HepG2 (cell line): ENCODE measurements at regions not wholly inside any gene's neighbourhood (a gene's known extent, or its start where the extent isn't known, plus 50 kb on each side); places are given as distances from the start of the nearest gene placed in this dataset.
"Not testable (repeated sequence)": the region's sequence is repeated elsewhere in the genome, so short reads cannot be mapped to it uniquely, and the experiment has no call there.

Experiments
- ATAC-seq: fragments of 200-7000 bp; cut with Tn5 transposase; 3 replicates; pipeline ENCODE4 v1.9.1; 2020; ENCODE audit warnings: mild to moderate bottlenecking, moderate library complexity
- BruUV-seq: library from RNA; stranded (reverse); fragments of 400-500 nt; replicated peaks from 2 replicates; lab custom pipeline; 2021; lab: Mats Ljungman, UMichigan
- CTCF ChIA-PET: fragments of 300-600 bp; formaldehyde crosslinking; extraction: SDS; loops from one replicate; lab custom pipeline; 2021; ENCODE audit warnings: low total read pairs, inconsistent platforms, low intra/inter-chr PET ratio; lab: Yijun Ruan, JAX
- POLR2A ChIA-PET: fragments of 350-600 bp; sonication (Branson Sonifier 250); formaldehyde crosslinking; loops from one replicate; lab custom pipeline; 2020; ENCODE audit warnings: antibody characterized with exemption, inconsistent platforms; lab: Yijun Ruan, JAX
- DNase-seq: peaks from one replicate; pipeline ENCODE4 v3.0.0-alpha.2; 2015; ENCODE audit warnings: low spot score
- FAIRE-seq: peaks from 3 replicates; lab custom pipeline; 2011; peaks lifted over from hg19 to GRCh38; lab: Jason Lieb, UNC
- H2AFZ ChIP-seq: one replicate; pipeline ENCODE4 v1.6.1; 2011; ENCODE audit warnings: low read length, inconsistent platforms
- H3K27ac ChIP-seq: fragments of 300-600 bp; 3 replicates; pipeline ENCODE4 v1.8.0; 2011; ENCODE audit warnings: mixed run types, mild to moderate bottlenecking, mixed read lengths, low read length, inconsistent platforms; ENCODE audit not compliant: insufficient read depth; ENCODE audit errors: extremely low read length
- H3K27me3 ChIP-seq, 2 experiments: fragments of 200-600 bp in 1 of 2; 2 replicates in 1 of 2; 3 replicates in 1 of 2; pipeline versions ENCODE4 v1.6.0 to v1.8.0; 2011; ENCODE audit warnings: low read length in 2 of 2, mild to moderate bottlenecking in 2 of 2, moderate library complexity in 2 of 2, inconsistent platforms in 1 of 2; ENCODE audit not compliant: insufficient read depth in 2 of 2, control insufficient read depth in 1 of 2
- H3K36me3 ChIP-seq, 2 experiments: fragments of 200-600 bp in 1 of 2; replicated peaks in 1 of 2; 2 replicates in 1 of 2; 3 replicates in 1 of 2; pipeline versions ENCODE4 v1.5.1 to v1.8.0; 2011; ENCODE audit warnings: low read length in 2 of 2, inconsistent platforms in 1 of 2; ENCODE audit not compliant: insufficient read depth in 2 of 2, control insufficient read depth in 1 of 2
- H3K4me1 ChIP-seq: 2 replicates; pipeline ENCODE4 v1.5.1; 2012; ENCODE audit warnings: low read length, inconsistent platforms; ENCODE audit not compliant: insufficient read depth
- H3K4me2 ChIP-seq: 2 replicates; pipeline ENCODE4 v1.6.0; 2011; ENCODE audit warnings: low read depth, low read length, inconsistent platforms
- H3K4me3 ChIP-seq, 3 experiments: fragments of 200-600 bp in 1 of 3; sonication (generic), shearing (Covaris generic) in 1 of 3; replicated peaks in 1 of 3; 2 replicates each; pipeline ENCODE4 v1.5.1; 2011 to 2016; ENCODE audit warnings: low read length in 3 of 3, inconsistent platforms in 2 of 3, low read depth in 2 of 3, mild to moderate bottlenecking in 2 of 3, control low read depth in 1 of 3, mixed read lengths in 1 of 3; ENCODE audit not compliant: insufficient read depth in 1 of 3
- H3K79me2 ChIP-seq: one replicate; pipeline ENCODE4 v1.6.1; 2011; ENCODE audit warnings: low read length, inconsistent platforms; ENCODE audit not compliant: insufficient read depth
- H3K9ac ChIP-seq: 2 replicates; pipeline ENCODE4 v1.6.0; 2011; ENCODE audit warnings: mild to moderate bottlenecking, low read depth, low read length, inconsistent platforms; ENCODE audit not compliant: insufficient read depth
- H3K9me3 ChIP-seq: 2 replicates; pipeline ENCODE4 v1.5.1; 2012; ENCODE audit warnings: mild to moderate bottlenecking, low read length
- H4K20me1 ChIP-seq: 2 replicates; pipeline ENCODE4 v1.6.0; 2011; ENCODE audit warnings: inconsistent platforms, mild to moderate bottlenecking, low read length, moderate library complexity; ENCODE audit not compliant: insufficient read depth
- MBD4 ChIP-seq: IDR thresholded peaks from 2 replicates; pipeline ENCODE4 v1.6.1; 2012; ENCODE audit warnings: low read length, inconsistent platforms, borderline replicate concordance
- MEIS1 ChIP-seq: sonication (generic); formaldehyde crosslinking; IDR thresholded peaks from 2 replicates; pipeline ENCODE4 v1.9.0; 2021; ENCODE audit warnings: mild to moderate bottlenecking, missing genetic modification reagents, moderate library complexity, borderline replicate concordance
- SIX1 ChIP-seq: sonication (generic); formaldehyde crosslinking; IDR thresholded peaks from 2 replicates; pipeline ENCODE4 v1.4.0; 2020; ENCODE audit warnings: missing genetic modification reagents, borderline replicate concordance
- ZBED4 ChIP-seq: sonication (generic); formaldehyde crosslinking; IDR thresholded peaks from 2 replicates; pipeline ENCODE4 v1.4.0; 2020; ENCODE audit warnings: missing genetic modification reagents, borderline replicate concordance
- ZNF20 ChIP-seq: sonication (generic); formaldehyde crosslinking; IDR thresholded peaks from 2 replicates; pipeline ENCODE4 v1.4.0; 2020; ENCODE audit warnings: mild to moderate bottlenecking, moderate library complexity, missing genetic modification reagents
- ZNF597 ChIP-seq: sonication (generic); formaldehyde crosslinking; IDR thresholded peaks from 2 replicates; pipeline ENCODE4 v1.5.0; 2020; ENCODE audit warnings: missing genetic modification reagents
- WGBS: methylation state at CpG from one replicate; pipeline ENCODE4 v1.1.6; 2017; ENCODE audit warnings: low lambda C conversion rate; 5-methylcytosine and 5-hydroxymethylcytosine counted together
- in situ Hi-C: cut with HindIII; loops from 2 replicates; pipeline ENCODE4 v1.10.0; 2017; ENCODE audit warnings: low pct_unique_long_range_greater_than_20kb; ENCODE audit not compliant: extremely low pct_ligation_motif_present
- intact Hi-C: fragments of 100-400 bp; cut with micrococcal nuclease; formaldehyde crosslinking; loops from one replicate; pipeline ENCODE4 v1.10.0; 2022; ENCODE audit not compliant: unreplicated experiment

DNA sequence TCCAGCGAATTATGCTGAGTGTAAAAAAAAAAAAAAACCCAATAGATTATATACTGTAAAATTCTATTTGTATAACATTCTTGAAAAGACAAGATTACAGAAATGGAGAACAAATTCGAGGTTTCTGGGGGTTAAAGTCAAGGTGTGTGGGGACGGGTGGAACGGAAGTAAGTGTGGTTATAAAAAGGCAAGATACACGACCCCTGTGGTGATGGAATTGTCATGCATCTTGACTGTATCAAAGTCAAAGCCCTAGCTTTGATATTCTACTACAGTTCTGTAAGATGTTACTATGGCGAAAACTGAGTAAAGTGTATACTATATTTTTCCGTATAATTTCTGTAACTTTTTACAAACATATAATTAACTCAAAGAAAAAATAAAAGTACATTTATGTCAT, 718.2 kb upstream of the PCDH15 start:
- no peaks in the 10 kb centered on the region for H3K4me1 ChIP-seq
- H3K79me2 ChIP-seq = no peaks in the 10 kb centered on the region
- no peak overlapping the region for H3K4me2 ChIP-seq
- POLR2A ChIA-PET = no interaction called here
- H4K20me1 ChIP-seq = no peaks in the 10 kb centered on the region
- no peaks in the 10 kb centered on the region for H3K9me3 ChIP-seq
- in situ Hi-C loops (no loop called here), intact Hi-C loops (no loop called here)
- H3K36me3 ChIP-seq = no peaks in the 10 kb centered on the region
- no peak overlapping the region for H3K4me3 ChIP-seq
- ATAC-seq = no peak
- H2AFZ ChIP-seq = no peak overlapping the region
- no peak overlapping the region for H3K9ac ChIP-seq
- BruUV-seq = no TSS peak
- no peak for DNase-seq
- CTCF ChIA-PET = no interaction called here
- 27% methylated on average over 7 of the region's 7 CpGs for WGBS
- no peaks in the 10 kb centered on the region for H3K27me3 ChIP-seq
- no peak overlapping the region for H3K27ac ChIP-seq
- TF ChIP-seq SIX1 (CRISPR knock-in tag) (no peak), ZBED4 (CRISPR knock-in tag) (no peak), MEIS1 (CRISPR knock-in tag) (no peak), ZNF597 (no peak), MBD4 (no peak), ZNF20 (CRISPR knock-in tag) (no peak)
- FAIRE-seq = no peak

DNA sequence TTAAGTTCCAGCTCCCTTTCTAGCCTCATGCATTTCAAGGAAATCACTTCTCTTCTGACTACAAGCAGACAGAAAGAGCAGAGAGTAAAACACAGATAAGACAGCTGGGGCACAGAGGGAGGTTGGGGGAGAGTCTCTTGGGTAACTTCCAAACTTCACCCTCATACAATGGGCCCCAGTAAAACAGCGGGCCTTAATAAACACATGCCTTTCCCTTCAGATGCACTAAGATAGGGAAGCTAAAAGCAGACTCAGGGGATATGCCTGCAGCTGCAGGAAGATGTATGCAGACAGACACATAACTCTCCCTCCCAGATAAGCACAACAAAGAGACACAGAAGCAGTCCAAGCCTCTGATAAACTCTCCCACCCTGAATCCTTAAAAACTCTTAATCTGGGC, 717.4 kb upstream of the PCDH15 start:
- H3K4me1 ChIP-seq, H3K79me2 ChIP-seq, H4K20me1 ChIP-seq, ATAC-seq, H3K9me3 ChIP-seq, in situ Hi-C loops, H3K9ac ChIP-seq, POLR2A ChIA-PET, H3K4me2 ChIP-seq, DNase-seq, H3K36me3 ChIP-seq, FAIRE-seq, CTCF ChIA-PET, H3K27me3 ChIP-seq, intact Hi-C loops, BruUV-seq, H3K27ac ChIP-seq, H3K4me3 ChIP-seq: not testable (repeated sequence)
- whole genome bisulfite sequencing = 0% methylated on average over 1 of the region's 1 CpG
- peak overlapping the region; percentile 5 for H2AFZ ChIP-seq
